KBM-7 (cell line): ENCODE measurements at regions not wholly inside any gene's neighbourhood (a gene's known extent, or its start where the extent isn't known, plus 50 kb on each side); places are given as distances from the start of the nearest gene placed in this dataset.

ENCODE experiments used
- DNase-seq: peaks from one replicate; pipeline ENCODE4 v3.0.0-alpha.2; 2015
- in situ Hi-C: fragments of 300-500 bp; cut with MboI; formaldehyde crosslinking; loops from 2 replicates; pipeline ENCODE4 v1.14.3; 2020; ENCODE audit warnings: low sequenced_read_pairs, low pct_unique_long_range_greater_than_20kb, mixed read lengths

- DNase-seq, result no peak
- in situ Hi-C loops, result no loop called here
Measured at GRCh38 chr12:76234741-76235140, 113.5 kb downstream of the BBS10 start.

- in situ Hi-C loops, result no loop called here
- DNase-seq, result no peak
Measured at GRCh38 chr12:76232013-76232412, 116.2 kb downstream of the BBS10 start.

- no peak for DNase-seq
- in situ Hi-C loops, result no loop called here
Measured at GRCh38 chr12:76226956-76227355, 121.3 kb downstream of the BBS10 start.

GRCh38 chr12:76226397-76226796 lies 121.8 kb downstream of the BBS10 start:
- in situ Hi-C loops, result no loop called here
- peak; percentile 35 for DNase-seq

GRCh38 chr12:76223869-76224268 lies 124.3 kb downstream of the BBS10 start:
- DNase-seq, result no peak
- in situ Hi-C loops, result no loop called here

GRCh38 chr12:76220980-76221379 lies 127.2 kb downstream of the BBS10 start:
- DNase-seq, result no peak
- in situ Hi-C loops, result no loop called here

GRCh38 chr12:76219806-76220205 lies 128.4 kb downstream of the BBS10 start:
- DNase-seq, result no peak
- in situ Hi-C loops, result no loop called here

GRCh38 chr12:76216585-76217472 lies 131.4 kb downstream of the BBS10 start:
- peak; percentile 66 for DNase-seq
- in situ Hi-C loops, result no loop called here

- in situ Hi-C loops, result no loop called here
- DNase-seq, result no peak
Measured at GRCh38 chr12:76208129-76208528, 123.6 kb upstream of the NAP1L1 start.

GRCh38 chr12:76206677-76207072 lies 122.2 kb upstream of the NAP1L1 start:
- in situ Hi-C loops, result no loop called here
- DNase-seq, result no peak

- in situ Hi-C loops, result no loop called here
- DNase-seq, result no peak
Measured at GRCh38 chr12:76206039-76206676, 121.7 kb upstream of the NAP1L1 start.

- DNase-seq, result no peak
- in situ Hi-C loops, result no loop called here
Measured at GRCh38 chr12:76202621-76203020, 118.1 kb upstream of the NAP1L1 start.

GRCh38 chr12:76201758-76202157 lies 117.3 kb upstream of the NAP1L1 start:
- in situ Hi-C loops, result no loop called here
- DNase-seq, result peak; percentile 25

- in situ Hi-C loops, result no loop called here
- no peak for DNase-seq
Measured at GRCh38 chr12:76201316-76201715, 116.8 kb upstream of the NAP1L1 start.

- in situ Hi-C loops, result no loop called here
- no peak for DNase-seq
Measured at GRCh38 chr12:76199808-76200207, 115.3 kb upstream of the NAP1L1 start.

- DNase-seq, result no peak
- in situ Hi-C loops, result no loop called here
Measured at GRCh38 chr12:76198839-76199238, 114.4 kb upstream of the NAP1L1 start.

GRCh38 chr12:76197283-76197682 lies 112.8 kb upstream of the NAP1L1 start:
- no peak for DNase-seq
- in situ Hi-C loops, result no loop called here

- in situ Hi-C loops, result no loop called here
- DNase-seq, result no peak
Measured at GRCh38 chr12:76195920-76196319, 111.4 kb upstream of the NAP1L1 start.

GRCh38 chr12:76194724-76195123 lies 110.2 kb upstream of the NAP1L1 start:
- in situ Hi-C loops, result no loop called here
- no peak for DNase-seq

- in situ Hi-C loops, result no loop called here
- DNase-seq, result no peak
Measured at GRCh38 chr12:76193961-76194360, 109.5 kb upstream of the NAP1L1 start.

- in situ Hi-C loops, result no loop called here
- DNase-seq, result no peak
Measured at GRCh38 chr12:76192416-76192815, 107.9 kb upstream of the NAP1L1 start.
